Fibroblast of lung (primary cell): ENCODE measurements at regions not wholly inside any gene's neighbourhood (a gene's known extent, or its start where the extent isn't known, plus 50 kb on each side); places are given as distances from the start of the nearest gene placed in this dataset.

ENCODE experiments used
- DNase-seq, 2 donors: peaks; one replicate each; pipeline versions ENCODE4 v3.0.0 to v3.0.0-alpha.2; 2010; ENCODE audit warnings: low read depth in 2 of 2
- H2AFZ ChIP-seq: 2 replicates; pipeline ENCODE4 v1.5.1; 2012; ENCODE audit warnings: low read length, control low read depth, inconsistent platforms
- H3K27ac ChIP-seq: 2 replicates; pipeline ENCODE4 v1.5.1; 2011; ENCODE audit warnings: low read length, control low read depth; ENCODE audit not compliant: insufficient read depth
- H3K27me3 ChIP-seq: 2 replicates; pipeline ENCODE4 v1.5.1; 2011; ENCODE audit warnings: mild to moderate bottlenecking, low read length; ENCODE audit not compliant: control insufficient read depth, insufficient read depth
- H3K36me3 ChIP-seq: 2 replicates; pipeline ENCODE4 v1.5.1; 2011; ENCODE audit warnings: low read length; ENCODE audit not compliant: control insufficient read depth, insufficient read depth
- H3K4me1 ChIP-seq: 2 replicates; pipeline ENCODE4 v1.5.1; 2011; ENCODE audit warnings: low read length; ENCODE audit not compliant: control insufficient read depth, insufficient read depth; ENCODE audit errors: extremely low read depth
- H3K4me2 ChIP-seq: 2 replicates; pipeline ENCODE4 v1.5.1; 2011; ENCODE audit warnings: low read length, control low read depth; ENCODE audit not compliant: insufficient read depth; ENCODE audit errors: extremely low read depth
- H3K4me3 ChIP-seq, 4 experiments: fragments of 200-600 bp in 1 of 4; sonication (generic) in 1 of 4; replicated peaks in 1 of 4; 2 replicates each; pipeline ENCODE4 v1.5.1; 2011 to 2016; ENCODE audit warnings: low read length in 4 of 4, low read depth in 3 of 4, mild to moderate bottlenecking in 3 of 4, control low read depth in 2 of 4, inconsistent platforms in 1 of 4, mixed read lengths in 1 of 4; ENCODE audit not compliant: insufficient read depth in 1 of 4; ENCODE audit errors: control extremely low read depth in 1 of 4
- H3K79me2 ChIP-seq: 2 replicates; pipeline ENCODE4 v1.5.1; 2012; ENCODE audit warnings: mild to moderate bottlenecking, low read length, inconsistent platforms; ENCODE audit not compliant: control insufficient read depth, insufficient read depth
- H3K9ac ChIP-seq: 2 replicates; pipeline ENCODE4 v1.5.1; 2011; ENCODE audit warnings: mild to moderate bottlenecking, low read length, control low read depth; ENCODE audit not compliant: insufficient read depth
- H3K9me3 ChIP-seq: 2 replicates; pipeline ENCODE4 v1.5.1; 2012; ENCODE audit warnings: low read depth, low read length; ENCODE audit not compliant: control insufficient read depth, insufficient read depth
- H4K20me1 ChIP-seq: 2 replicates; pipeline ENCODE4 v1.5.1; 2011; ENCODE audit warnings: low read length; ENCODE audit not compliant: control insufficient read depth, insufficient read depth; ENCODE audit errors: extremely low read depth
- EZH2 ChIP-seq: IDR thresholded peaks from 2 replicates; pipeline ENCODE4 v1.5.1; 2012; ENCODE audit warnings: low read length, control low read depth, mild to moderate bottlenecking; ENCODE audit errors: missing control alignments
- TF ChIP-seq, protein P1 (sequence below), 2 donors: IDR thresholded peaks in 1 of 2; conservative IDR thresholded peaks in 1 of 2; 1 replicate in 1 of 2; 2 replicates in 1 of 2; pipeline ENCODE4 v1.5.1; 2011 to 2012; ENCODE audit warnings: low read length in 2 of 2, control low read depth in 1 of 2, inconsistent platforms in 1 of 2, low read depth in 1 of 2, mild to moderate bottlenecking in 1 of 2

DNA sequence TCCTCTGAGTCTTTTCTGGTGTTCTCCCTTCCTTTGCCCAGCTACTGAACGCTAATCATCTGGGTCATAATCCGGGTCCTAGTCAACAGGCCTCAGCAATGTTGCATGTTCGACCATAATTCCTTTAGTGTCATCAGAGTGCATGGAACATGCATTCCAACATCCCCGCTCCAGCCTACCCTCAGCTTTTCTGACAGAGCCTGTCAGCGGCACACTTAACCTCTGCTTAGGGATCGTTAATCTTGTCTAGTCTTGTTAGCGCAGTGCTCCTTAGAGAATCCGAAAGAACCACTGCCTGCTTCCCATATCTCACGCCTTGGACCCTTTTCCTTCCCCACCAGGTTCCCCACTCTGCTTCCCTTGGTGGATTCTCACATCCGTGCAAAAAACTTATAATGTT is 767.9 kb upstream of the ID2 start:
- Histone ChIP-seq H3K36me3 (no peaks in the 10 kb centered on the region), H3K9ac (no peak overlapping the region), H3K27me3 (no peaks in the 10 kb centered on the region), H3K4me1 (no peaks in the 10 kb centered on the region), H3K79me2 (no peaks in the 10 kb centered on the region), H3K9me3 (no peaks in the 10 kb centered on the region), H3K27ac (no peak overlapping the region), H4K20me1 (no peaks in the 10 kb centered on the region), H3K4me2 (no peak overlapping the region), H3K4me3 (no peak overlapping the region), H2AFZ (no peak overlapping the region)
- DNase-seq: no peak
- no peak for TF ChIP-seq EZH2
- TF ChIP-seq, protein P1, sequence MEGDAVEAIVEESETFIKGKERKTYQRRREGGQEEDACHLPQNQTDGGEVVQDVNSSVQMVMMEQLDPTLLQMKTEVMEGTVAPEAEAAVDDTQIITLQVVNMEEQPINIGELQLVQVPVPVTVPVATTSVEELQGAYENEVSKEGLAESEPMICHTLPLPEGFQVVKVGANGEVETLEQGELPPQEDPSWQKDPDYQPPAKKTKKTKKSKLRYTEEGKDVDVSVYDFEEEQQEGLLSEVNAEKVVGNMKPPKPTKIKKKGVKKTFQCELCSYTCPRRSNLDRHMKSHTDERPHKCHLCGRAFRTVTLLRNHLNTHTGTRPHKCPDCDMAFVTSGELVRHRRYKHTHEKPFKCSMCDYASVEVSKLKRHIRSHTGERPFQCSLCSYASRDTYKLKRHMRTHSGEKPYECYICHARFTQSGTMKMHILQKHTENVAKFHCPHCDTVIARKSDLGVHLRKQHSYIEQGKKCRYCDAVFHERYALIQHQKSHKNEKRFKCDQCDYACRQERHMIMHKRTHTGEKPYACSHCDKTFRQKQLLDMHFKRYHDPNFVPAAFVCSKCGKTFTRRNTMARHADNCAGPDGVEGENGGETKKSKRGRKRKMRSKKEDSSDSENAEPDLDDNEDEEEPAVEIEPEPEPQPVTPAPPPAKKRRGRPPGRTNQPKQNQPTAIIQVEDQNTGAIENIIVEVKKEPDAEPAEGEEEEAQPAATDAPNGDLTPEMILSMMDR (conservative IDR thresholded peaks at IDR 0.05 in 1 of 2, IDR thresholded peaks at IDR 0.05 in 1 of 2; ENCODE audit: low read depth in 1 of 2, low read length in 2 of 2): no peak

DNA sequence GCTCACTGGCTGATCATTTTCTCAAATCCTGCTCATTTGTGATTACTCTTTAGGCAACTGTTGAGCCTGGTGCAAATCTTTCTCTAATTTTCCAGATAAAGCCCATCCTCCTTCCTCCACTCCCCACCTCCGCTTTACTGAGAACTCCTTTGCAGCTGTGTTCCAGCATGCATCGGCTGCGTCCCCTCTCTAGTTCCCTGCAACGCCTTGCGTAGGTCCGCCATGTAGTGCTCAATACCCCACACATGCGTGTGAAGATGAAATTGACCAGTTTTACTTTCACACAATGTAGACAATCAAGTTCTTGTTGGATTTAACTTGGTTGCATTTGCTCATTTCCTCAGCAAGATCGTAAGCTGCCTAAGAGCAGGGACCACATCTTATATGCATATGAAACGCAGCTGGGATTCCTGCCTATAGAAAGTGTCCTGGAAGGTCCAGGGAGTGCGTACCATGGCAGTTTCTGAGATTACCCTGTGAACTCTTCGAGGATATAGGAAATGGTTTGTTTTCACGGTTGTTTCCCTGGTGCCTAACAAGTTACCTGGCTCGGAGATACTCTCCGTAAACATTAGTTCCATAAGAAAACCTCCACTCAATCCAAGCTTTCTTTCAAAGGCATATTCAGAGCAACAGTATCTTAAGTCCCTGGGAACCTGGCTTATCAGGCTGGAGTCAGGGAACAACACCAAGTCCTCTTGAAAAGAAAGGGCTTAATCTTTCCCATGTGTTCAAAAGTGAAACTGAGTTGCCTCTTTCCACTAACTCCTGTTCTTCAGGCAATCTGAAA is 766.4 kb upstream of the ID2 start:
- TF ChIP-seq EZH2: no peak
- TF ChIP-seq, protein P1 (conservative IDR thresholded peaks at IDR 0.05 in 1 of 2, IDR thresholded peaks at IDR 0.05 in 1 of 2; ENCODE audit: low read depth in 1 of 2, low read length in 2 of 2): no peak
- Histone ChIP-seq H3K27ac (no peak overlapping the region), H3K36me3 (no peaks in the 10 kb centered on the region), H3K79me2 (no peaks in the 10 kb centered on the region), H3K9ac (no peak overlapping the region), H4K20me1 (no peaks in the 10 kb centered on the region), H3K4me3 (no peak overlapping the region), H3K27me3 (no peaks in the 10 kb centered on the region), H2AFZ (no peak overlapping the region), H3K4me2 (peak overlapping the region; percentile 48), H3K9me3 (no peaks in the 10 kb centered on the region), H3K4me1 (no peaks in the 10 kb centered on the region)
- no peak for DNase-seq

DNA sequence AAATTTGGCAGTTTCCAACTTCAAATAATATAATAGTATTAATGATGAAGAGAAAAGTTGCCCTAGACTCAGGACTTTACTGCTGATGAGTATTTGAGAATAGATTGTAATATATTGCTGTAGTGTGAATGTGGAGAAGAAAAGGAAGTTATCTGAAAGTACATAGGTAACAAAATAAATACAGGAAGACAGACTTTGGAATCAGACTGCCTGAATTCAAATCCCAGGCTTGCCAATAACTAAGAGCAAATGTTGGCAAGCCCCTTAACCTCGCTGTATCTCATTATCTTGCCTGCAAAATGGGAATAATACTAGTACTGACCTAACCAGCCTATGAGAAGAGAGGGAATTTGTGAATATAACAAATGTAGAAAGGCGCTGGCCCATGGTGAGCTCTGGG is 765.2 kb upstream of the ID2 start:
- H2AFZ ChIP-seq: no peak overlapping the region
- no peak overlapping the region for H3K4me3 ChIP-seq
- TF ChIP-seq EZH2: no peak
- TF ChIP-seq, protein P1 (conservative IDR thresholded peaks at IDR 0.05 in 1 of 2, IDR thresholded peaks at IDR 0.05 in 1 of 2; ENCODE audit: low read depth in 1 of 2, low read length in 2 of 2): no peak
- no peaks in the 10 kb centered on the region for H3K9me3 ChIP-seq
- no peak overlapping the region for H3K27ac ChIP-seq
- DNase-seq: no peak
- H3K4me1 ChIP-seq: no peaks in the 10 kb centered on the region
- no peaks in the 10 kb centered on the region for H3K36me3 ChIP-seq
- H3K4me2 ChIP-seq: no peak overlapping the region
- H3K79me2 ChIP-seq: no peaks in the 10 kb centered on the region
- H4K20me1 ChIP-seq: no peaks in the 10 kb centered on the region
- no peaks in the 10 kb centered on the region for H3K27me3 ChIP-seq
- H3K9ac ChIP-seq: no peak overlapping the region
